ENCODE measurements at regions not wholly inside any gene's neighbourhood (a gene's known extent, or its start where the extent isn't known, plus 50 kb on each side); places are given as distances from the start of the nearest gene placed in this dataset.

DNA sequence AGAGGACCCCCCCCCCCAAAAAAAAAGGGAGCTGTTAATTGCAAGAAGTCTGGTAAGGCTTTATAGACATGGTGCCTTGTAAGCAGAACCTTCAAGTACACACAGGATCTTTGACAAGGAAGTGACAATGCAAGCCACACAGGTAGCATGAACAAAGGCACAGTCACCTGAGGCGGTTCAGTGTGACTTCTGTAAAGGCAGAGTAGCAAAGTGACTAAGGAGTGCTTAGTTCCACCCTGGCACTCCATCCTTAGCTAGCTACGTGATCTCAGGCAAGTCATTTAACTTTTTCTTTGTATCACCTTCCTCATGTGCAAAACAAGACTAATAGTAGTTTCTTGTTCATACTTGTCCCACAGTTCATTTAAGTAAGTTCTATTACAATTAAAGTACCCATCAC, 282.0 kb downstream of the PRELID2 start:
- TF ChIP-seq, protein P1, sequence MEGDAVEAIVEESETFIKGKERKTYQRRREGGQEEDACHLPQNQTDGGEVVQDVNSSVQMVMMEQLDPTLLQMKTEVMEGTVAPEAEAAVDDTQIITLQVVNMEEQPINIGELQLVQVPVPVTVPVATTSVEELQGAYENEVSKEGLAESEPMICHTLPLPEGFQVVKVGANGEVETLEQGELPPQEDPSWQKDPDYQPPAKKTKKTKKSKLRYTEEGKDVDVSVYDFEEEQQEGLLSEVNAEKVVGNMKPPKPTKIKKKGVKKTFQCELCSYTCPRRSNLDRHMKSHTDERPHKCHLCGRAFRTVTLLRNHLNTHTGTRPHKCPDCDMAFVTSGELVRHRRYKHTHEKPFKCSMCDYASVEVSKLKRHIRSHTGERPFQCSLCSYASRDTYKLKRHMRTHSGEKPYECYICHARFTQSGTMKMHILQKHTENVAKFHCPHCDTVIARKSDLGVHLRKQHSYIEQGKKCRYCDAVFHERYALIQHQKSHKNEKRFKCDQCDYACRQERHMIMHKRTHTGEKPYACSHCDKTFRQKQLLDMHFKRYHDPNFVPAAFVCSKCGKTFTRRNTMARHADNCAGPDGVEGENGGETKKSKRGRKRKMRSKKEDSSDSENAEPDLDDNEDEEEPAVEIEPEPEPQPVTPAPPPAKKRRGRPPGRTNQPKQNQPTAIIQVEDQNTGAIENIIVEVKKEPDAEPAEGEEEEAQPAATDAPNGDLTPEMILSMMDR (conservative IDR thresholded peaks at IDR 0.05): no peak
- no peak for TF ChIP-seq EZH2 (IDR thresholded peaks at IDR 0.05; ENCODE audit: low read depth)
- Histone ChIP-seq H3K79me2 (ENCODE audit: low read depth) (no peaks in the 10 kb centered on the region), H4K20me1 (ENCODE audit: insufficient read depth) (no peaks in the 10 kb centered on the region), H3K9me2 (ENCODE audit: insufficient read depth) (no peaks in the 10 kb centered on the region), H3F3A (ENCODE audit: insufficient read depth, low read depth) (no peaks in the 10 kb centered on the region), H3K9me3 (ENCODE audit: insufficient read depth, low read depth) (no peaks in the 10 kb centered on the region), H2AFZ (no peak overlapping the region), H3K27me3 (ENCODE audit: insufficient read depth, low read depth) (no peaks in the 10 kb centered on the region), H3K36me3 (ENCODE audit: low read depth) (no peaks in the 10 kb centered on the region), H3K4me2 (no peak overlapping the region), H3K4me1 (replicated peaks; ENCODE audit: insufficient read depth) (no peaks in the 10 kb centered on the region), H3K4me3 (no peak overlapping the region), H3K27ac (no peak overlapping the region)
- ChIA-PET POLR2A (ENCODE audit: unreplicated experiment) (no interaction called here), CTCF (no interaction called here)
- DNase-seq: no peak
- intact Hi-C loops (cut with micrococcal nuclease; ENCODE audit: unreplicated experiment): no loop called here
- no TSS peak for BruUV-seq (replicated peaks)

DNA sequence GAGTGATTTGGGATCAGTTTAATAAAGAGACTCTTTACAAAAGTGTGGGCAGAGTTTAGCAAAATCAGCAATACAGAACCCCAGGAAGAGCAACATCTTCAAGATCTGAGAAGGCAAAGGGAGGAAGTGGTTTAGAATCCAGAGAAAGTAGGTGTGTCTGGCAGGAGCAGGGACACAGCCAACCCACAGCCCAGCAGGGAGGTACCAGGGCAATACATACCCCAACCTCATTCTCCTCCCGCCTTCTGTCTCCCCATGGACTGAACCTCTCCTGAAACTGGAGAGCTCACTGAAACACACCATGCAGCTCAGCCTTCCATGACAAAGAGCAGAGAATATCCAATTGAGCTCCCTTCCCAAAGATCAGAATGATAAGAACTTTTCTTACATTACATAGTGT, 283.4 kb downstream of the PRELID2 start:
- intact Hi-C loops (cut with micrococcal nuclease; ENCODE audit: unreplicated experiment): no loop called here

DNA sequence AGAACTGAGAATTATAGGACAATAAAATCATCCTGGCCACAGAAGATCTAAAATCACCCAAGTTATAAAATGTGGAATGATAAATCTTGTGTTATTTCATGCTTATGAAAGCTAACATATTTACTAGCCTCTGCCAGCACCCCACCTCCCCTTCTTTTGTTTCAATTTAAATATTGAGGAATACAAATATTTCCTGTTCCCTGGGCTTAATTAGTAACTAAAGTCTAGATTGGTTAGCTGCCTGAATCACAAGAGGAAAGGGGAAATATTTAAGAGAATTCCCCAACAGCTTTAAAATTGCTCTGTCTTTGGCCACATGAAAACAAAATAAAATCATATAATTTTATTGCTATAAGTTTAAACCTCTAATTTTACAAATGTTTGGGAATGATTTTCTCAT, 287.0 kb downstream of the PRELID2 start:
- no peak overlapping the region for H3K4me3 ChIP-seq
- intact Hi-C loops (cut with micrococcal nuclease; ENCODE audit: unreplicated experiment): no loop called here
- no peak overlapping the region for H3K4me2 ChIP-seq
- no peak overlapping the region for H2AFZ ChIP-seq
- no TSS peak for BruUV-seq (replicated peaks)
- H3K9me3 ChIP-seq (ENCODE audit: insufficient read depth, low read depth): no peaks in the 10 kb centered on the region
- DNase-seq: no peak
- TF ChIP-seq, protein P1 (conservative IDR thresholded peaks at IDR 0.05): no peak
- TF ChIP-seq EZH2 (IDR thresholded peaks at IDR 0.05; ENCODE audit: low read depth): no peak
- H3K9me2 ChIP-seq (ENCODE audit: insufficient read depth): no peaks in the 10 kb centered on the region; the same call in 1 of the 2 replicates
- no peaks in the 10 kb centered on the region for H4K20me1 ChIP-seq (ENCODE audit: insufficient read depth)
- H3F3A ChIP-seq (ENCODE audit: insufficient read depth, low read depth): no peaks in the 10 kb centered on the region
- POLR2A ChIA-PET (ENCODE audit: unreplicated experiment): no interaction called here
- no peak overlapping the region for H3K27ac ChIP-seq
- CTCF ChIA-PET: interaction anchor here (0.6 kb wide), 1 partner anchor 75 kb away, joined by 9 read pairs; no protein-coding TSS in a partner anchor
- no peaks in the 10 kb centered on the region for H3K36me3 ChIP-seq (ENCODE audit: low read depth)
- H3K79me2 ChIP-seq (ENCODE audit: low read depth): no peaks in the 10 kb centered on the region
- no peaks in the 10 kb centered on the region for H3K27me3 ChIP-seq (ENCODE audit: insufficient read depth, low read depth)
- H3K4me1 ChIP-seq (replicated peaks; ENCODE audit: insufficient read depth): no peaks in the 10 kb centered on the region

More for the DNA sequence above, 283.4 kb downstream of the PRELID2 start:
- no peak for TF ChIP-seq EZH2 (IDR thresholded peaks at IDR 0.05; ENCODE audit: low read depth)
- TF ChIP-seq, protein P1 (conservative IDR thresholded peaks at IDR 0.05): no peak
- no peak overlapping the region for H2AFZ ChIP-seq
- H3F3A ChIP-seq (ENCODE audit: insufficient read depth, low read depth): no peaks in the 10 kb centered on the region
- H3K4me3 ChIP-seq: no peak overlapping the region
- no peaks in the 10 kb centered on the region for H3K4me1 ChIP-seq (replicated peaks; ENCODE audit: insufficient read depth)
- no peak for DNase-seq
- no peaks in the 10 kb centered on the region for H3K9me3 ChIP-seq (ENCODE audit: insufficient read depth, low read depth)
- ChIA-PET CTCF (no interaction called here), POLR2A (ENCODE audit: unreplicated experiment) (no interaction called here)
- no peaks in the 10 kb centered on the region for H3K79me2 ChIP-seq (ENCODE audit: low read depth)
- H3K27me3 ChIP-seq (ENCODE audit: insufficient read depth, low read depth): no peaks in the 10 kb centered on the region
- no TSS peak for BruUV-seq (replicated peaks)
- H3K4me2 ChIP-seq: no peak overlapping the region
- no peaks in the 10 kb centered on the region for H3K36me3 ChIP-seq (ENCODE audit: low read depth)
- no peaks in the 10 kb centered on the region; the same call in 1 of the 2 replicates for H3K9me2 ChIP-seq (ENCODE audit: insufficient read depth)
- no peak overlapping the region for H3K27ac ChIP-seq
- no peaks in the 10 kb centered on the region for H4K20me1 ChIP-seq (ENCODE audit: insufficient read depth)
